Astrocyte (in vitro differentiated cells and primary cell): ENCODE measurements at regions not wholly inside any gene's neighbourhood (a gene's known extent, or its start where the extent isn't known, plus 50 kb on each side); places are given as distances from the start of the nearest gene placed in this dataset.

ENCODE experiments used
- DNase-seq: peaks from one replicate; pipeline ENCODE4 v3.0.0-alpha.2; 2010; ENCODE audit warnings: low read depth
- FAIRE-seq: peaks from 2 replicates; lab custom pipeline; 2011; peaks lifted over from hg19 to GRCh38; lab: Jason Lieb, UNC
- H2AFZ ChIP-seq: 2 replicates; pipeline ENCODE4 v1.6.0; 2012; ENCODE audit warnings: low read depth, low read length, inconsistent platforms
- H3K27ac ChIP-seq: 2 replicates; pipeline ENCODE4 v1.5.1; 2011; ENCODE audit warnings: low read depth, low read length, inconsistent platforms
- H3K27me3 ChIP-seq: 2 replicates; pipeline ENCODE4 v1.6.0; 2011; ENCODE audit warnings: low read length, inconsistent platforms; ENCODE audit not compliant: insufficient read depth
- H3K36me3 ChIP-seq: 2 replicates; pipeline ENCODE4 v1.5.1; 2011; ENCODE audit warnings: low read length, inconsistent platforms; ENCODE audit not compliant: insufficient read depth
- H3K4me1 ChIP-seq: 2 replicates; pipeline ENCODE4 v1.5.1; 2011; ENCODE audit warnings: low read length, inconsistent platforms; ENCODE audit not compliant: insufficient read depth
- H3K4me2 ChIP-seq: 2 replicates; pipeline ENCODE4 v1.6.0; 2012; ENCODE audit warnings: low read length, inconsistent platforms
- H3K4me3 ChIP-seq: 2 replicates; pipeline ENCODE4 v1.5.1; 2011; ENCODE audit warnings: low read depth, mild to moderate bottlenecking, low read length, inconsistent platforms; ENCODE audit not compliant: insufficient read depth
- H3K79me2 ChIP-seq: 2 replicates; pipeline ENCODE4 v1.6.0; 2012; ENCODE audit warnings: mild to moderate bottlenecking, low read length, inconsistent platforms; ENCODE audit not compliant: insufficient read depth
- H3K9ac ChIP-seq: 2 replicates; pipeline ENCODE4 v1.6.0; 2012; ENCODE audit warnings: mild to moderate bottlenecking, low read length, inconsistent platforms
- H3K9me3 ChIP-seq: 2 replicates; pipeline ENCODE4 v1.5.1; 2012; ENCODE audit warnings: low read depth, mild to moderate bottlenecking, low read length, inconsistent platforms; ENCODE audit not compliant: insufficient read depth
- H4K20me1 ChIP-seq: 2 replicates; pipeline ENCODE4 v1.6.0; 2012; ENCODE audit warnings: low read length, inconsistent platforms; ENCODE audit not compliant: insufficient read depth
- H3K27ac Mint-ChIP-seq: one replicate; pipeline ENCODE4 v1.8.0; 2021; ENCODE audit warnings: mild to moderate bottlenecking, mixed read lengths; ENCODE audit not compliant: unreplicated experiment
- H3K27me3 Mint-ChIP-seq: one replicate; pipeline ENCODE4 v1.8.0; 2021; ENCODE audit warnings: low read depth, mixed read lengths; ENCODE audit not compliant: unreplicated experiment
- H3K36me3 Mint-ChIP-seq: one replicate; pipeline ENCODE4 v1.8.0; 2021; ENCODE audit warnings: low read depth, mixed read lengths; ENCODE audit not compliant: unreplicated experiment
- H3K4me1 Mint-ChIP-seq: one replicate; pipeline ENCODE4 v1.8.0; 2021; ENCODE audit warnings: low read depth, mixed read lengths; ENCODE audit not compliant: unreplicated experiment
- H3K4me3 Mint-ChIP-seq: one replicate; pipeline ENCODE4 v1.8.0; 2021; ENCODE audit warnings: mild to moderate bottlenecking, moderate library complexity, mixed read lengths; ENCODE audit not compliant: unreplicated experiment
- H3K9me3 Mint-ChIP-seq: one replicate; pipeline ENCODE4 v1.8.0; 2021; ENCODE audit warnings: mild to moderate bottlenecking, mixed read lengths; ENCODE audit not compliant: unreplicated experiment
- EZH2 ChIP-seq: IDR thresholded peaks from 2 replicates; pipeline ENCODE4 v1.6.1; 2012; ENCODE audit warnings: mild to moderate bottlenecking, low read length, inconsistent platforms; ENCODE audit not compliant: insufficient read depth
- TF ChIP-seq, protein P1 (sequence below): IDR thresholded peaks from 2 replicates; pipeline ENCODE4 v1.5.1; 2011; ENCODE audit warnings: low read depth, mild to moderate bottlenecking, inconsistent platforms, low read length, moderate library complexity; ENCODE audit not compliant: insufficient read depth

DNA sequence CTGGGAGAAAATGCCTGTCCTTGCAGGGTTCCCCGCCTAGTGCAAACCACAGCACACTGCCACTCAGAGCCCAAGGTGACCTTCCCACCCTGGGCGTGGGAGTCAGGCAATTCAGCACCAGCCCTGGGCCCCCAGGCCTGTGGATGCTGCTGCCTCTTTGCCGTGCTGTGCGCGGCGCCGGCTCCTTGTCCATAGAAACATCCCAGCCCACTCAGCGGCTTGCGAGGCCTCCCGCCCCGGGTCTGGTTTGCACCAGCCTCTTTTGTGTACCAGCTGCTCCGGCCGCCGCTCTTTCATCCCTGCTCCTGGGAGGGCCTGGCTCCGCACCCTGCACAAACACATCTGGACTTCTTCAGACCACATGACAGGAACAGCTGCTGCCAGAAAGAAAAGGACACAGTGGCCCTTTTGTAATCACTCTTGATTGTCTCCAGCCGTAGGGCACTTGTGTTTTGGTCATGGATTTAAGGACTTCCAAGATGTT, 75.4 kb upstream of the SDK2 start:
- Mint-ChIP-seq H3K27ac (no peak overlapping the region), H3K9me3 (peaks cover 2% of the 10 kb centered on the region), H3K27me3 (peaks cover 63% of the 10 kb centered on the region), H3K4me1 (peaks cover 5% of the 10 kb centered on the region), H3K36me3 (no peaks in the 10 kb centered on the region), H3K4me3 (no peak overlapping the region)
- Histone ChIP-seq H3K36me3 (no peaks in the 10 kb centered on the region), H3K27ac (no peak overlapping the region), H3K27me3 (peaks cover 4% of the 10 kb centered on the region), H3K9me3 (no peaks in the 10 kb centered on the region), H2AFZ (no peak overlapping the region), H3K79me2 (no peaks in the 10 kb centered on the region), H3K4me3 (no peak overlapping the region), H4K20me1 (no peaks in the 10 kb centered on the region), H3K4me2 (no peak overlapping the region), H3K4me1 (no peaks in the 10 kb centered on the region), H3K9ac (no peak overlapping the region)
- TF ChIP-seq, protein P1, sequence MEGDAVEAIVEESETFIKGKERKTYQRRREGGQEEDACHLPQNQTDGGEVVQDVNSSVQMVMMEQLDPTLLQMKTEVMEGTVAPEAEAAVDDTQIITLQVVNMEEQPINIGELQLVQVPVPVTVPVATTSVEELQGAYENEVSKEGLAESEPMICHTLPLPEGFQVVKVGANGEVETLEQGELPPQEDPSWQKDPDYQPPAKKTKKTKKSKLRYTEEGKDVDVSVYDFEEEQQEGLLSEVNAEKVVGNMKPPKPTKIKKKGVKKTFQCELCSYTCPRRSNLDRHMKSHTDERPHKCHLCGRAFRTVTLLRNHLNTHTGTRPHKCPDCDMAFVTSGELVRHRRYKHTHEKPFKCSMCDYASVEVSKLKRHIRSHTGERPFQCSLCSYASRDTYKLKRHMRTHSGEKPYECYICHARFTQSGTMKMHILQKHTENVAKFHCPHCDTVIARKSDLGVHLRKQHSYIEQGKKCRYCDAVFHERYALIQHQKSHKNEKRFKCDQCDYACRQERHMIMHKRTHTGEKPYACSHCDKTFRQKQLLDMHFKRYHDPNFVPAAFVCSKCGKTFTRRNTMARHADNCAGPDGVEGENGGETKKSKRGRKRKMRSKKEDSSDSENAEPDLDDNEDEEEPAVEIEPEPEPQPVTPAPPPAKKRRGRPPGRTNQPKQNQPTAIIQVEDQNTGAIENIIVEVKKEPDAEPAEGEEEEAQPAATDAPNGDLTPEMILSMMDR = no peak
- TF ChIP-seq EZH2 = no peak
- no peak for FAIRE-seq
- no peak for DNase-seq

DNA sequence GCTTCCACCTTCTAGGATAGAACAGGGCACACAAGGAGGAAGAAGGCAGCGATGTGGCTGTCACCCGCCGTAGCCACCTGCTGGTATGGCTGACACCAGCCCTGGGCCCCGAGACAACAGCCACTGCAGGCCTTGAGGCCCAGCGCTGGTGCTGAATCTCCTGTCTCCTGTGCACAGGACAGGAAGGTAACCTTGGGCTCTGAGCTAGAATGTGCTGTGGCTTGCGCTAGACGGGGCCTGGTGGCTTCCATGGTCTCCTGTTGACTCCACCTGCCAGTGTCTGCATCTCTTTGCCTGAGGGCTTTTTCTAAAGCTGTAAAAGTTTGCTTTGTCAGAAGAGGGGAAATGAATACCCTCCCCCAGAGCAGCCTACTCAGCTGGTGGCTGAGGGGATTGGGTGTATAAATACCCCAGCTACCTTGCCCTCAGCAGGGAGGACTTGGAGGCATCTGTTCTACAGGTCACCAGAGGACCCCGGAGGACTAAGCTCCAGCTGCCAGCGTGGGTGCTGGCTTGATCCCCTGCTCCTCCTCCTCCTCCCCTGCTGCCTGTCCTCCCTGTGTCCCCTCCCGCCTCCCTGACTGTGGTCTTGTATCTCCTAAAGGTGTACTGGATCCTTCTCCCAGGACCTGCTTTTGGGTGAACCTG, 76.1 kb upstream of the SDK2 start:
- Mint-ChIP-seq H3K4me1 (peaks cover 5% of the 10 kb centered on the region), H3K4me3 (no peak overlapping the region), H3K27ac (no peak overlapping the region), H3K36me3 (no peaks in the 10 kb centered on the region), H3K9me3 (peaks cover 2% of the 10 kb centered on the region), H3K27me3 (peaks cover 68% of the 10 kb centered on the region)
- Histone ChIP-seq H3K9ac (no peak overlapping the region), H3K4me2 (no peak overlapping the region), H2AFZ (no peak overlapping the region), H3K4me3 (no peak overlapping the region), H3K27me3 (peaks cover 4% of the 10 kb centered on the region), H4K20me1 (no peaks in the 10 kb centered on the region), H3K36me3 (no peaks in the 10 kb centered on the region), H3K4me1 (no peaks in the 10 kb centered on the region), H3K79me2 (no peaks in the 10 kb centered on the region), H3K9me3 (no peaks in the 10 kb centered on the region), H3K27ac (no peak overlapping the region)
- DNase-seq (no peak), FAIRE-seq (no peak)
- no peak for TF ChIP-seq EZH2
- TF ChIP-seq, protein P1 = no peak

GRCh38 chr17:73722165-73722564, 77.9 kb upstream of the SDK2 start:
- Histone ChIP-seq H3K9ac (no peak overlapping the region), H3K27ac (no peak overlapping the region), H2AFZ (no peak overlapping the region), H3K4me3 (no peak overlapping the region), H3K9me3 (no peaks in the 10 kb centered on the region), H4K20me1 (no peaks in the 10 kb centered on the region), H3K79me2 (no peaks in the 10 kb centered on the region), H3K36me3 (no peaks in the 10 kb centered on the region), H3K4me2 (no peak overlapping the region), H3K27me3 (peaks cover 4% of the 10 kb centered on the region), H3K4me1 (no peaks in the 10 kb centered on the region)
- TF ChIP-seq, protein P1 = no peak
- TF ChIP-seq EZH2 = no peak
- Mint-ChIP-seq H3K4me1 (peaks cover 5% of the 10 kb centered on the region), H3K9me3 (peaks cover 2% of the 10 kb centered on the region), H3K27ac (no peak overlapping the region), H3K36me3 (no peaks in the 10 kb centered on the region), H3K27me3 (peaks cover 59% of the 10 kb centered on the region), H3K4me3 (no peak overlapping the region)
- FAIRE-seq = no peak
- DNase-seq = no peak
